ENCODE measurements at regions not wholly inside any gene's neighbourhood (a gene's known extent, or its start where the extent isn't known, plus 50 kb on each side); places are given as distances from the start of the nearest gene placed in this dataset.
A peak's percentile ranks its signal among the peaks of the same experiment; 100 is the strongest.

DNA sequence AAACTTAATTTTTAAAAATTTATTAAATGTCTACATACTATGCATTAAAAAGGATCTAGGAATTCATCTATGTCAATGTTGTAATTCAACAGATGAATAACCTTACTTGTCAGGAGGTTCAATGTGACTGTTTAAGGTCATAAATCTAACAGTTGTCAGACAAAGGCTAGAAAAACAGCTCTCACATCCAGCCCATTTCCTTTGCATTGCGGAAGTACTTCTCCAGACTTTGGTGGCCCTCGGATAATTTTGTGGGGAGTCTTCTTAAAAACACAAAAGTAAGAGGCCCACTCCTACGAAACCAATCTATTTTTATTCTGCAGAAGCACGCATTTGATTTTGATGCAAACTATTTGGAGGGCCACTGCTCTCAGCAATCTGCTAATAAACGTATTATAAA, 122.6 kb upstream of the CHRM3 start:
- DNase-seq (ENCODE audit: low spot score): no peak

DNA sequence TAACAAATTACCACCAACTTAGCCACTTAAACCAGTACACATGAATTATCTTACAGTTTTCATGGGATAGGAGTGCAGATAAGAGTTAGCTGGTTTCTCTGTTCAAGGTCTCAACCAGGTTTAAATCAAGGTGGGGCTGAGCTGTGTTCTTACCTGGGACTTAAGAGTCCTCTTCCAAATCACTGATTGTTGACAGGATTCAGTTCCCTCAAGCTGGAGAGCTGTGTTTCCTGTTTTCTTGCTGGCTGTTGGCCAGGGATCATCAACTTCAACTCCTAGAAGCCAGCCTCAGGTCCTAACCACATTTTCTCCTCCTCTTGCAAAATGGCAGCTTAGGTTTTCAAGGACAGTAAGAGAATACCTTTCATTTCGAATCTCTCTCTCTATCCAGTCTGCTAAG, 123.8 kb upstream of the CHRM3 start:
- no peak for DNase-seq (ENCODE audit: low spot score)

- DNase-seq (ENCODE audit: low spot score): no peak
Measured at GRCh38 chr1:239261521-239261920, 124.8 kb upstream of the CHRM3 start.

GRCh38 chr1:239260842-239261241, 125.5 kb upstream of the CHRM3 start:
- DNase-seq (ENCODE audit: low spot score): no peak

DNA sequence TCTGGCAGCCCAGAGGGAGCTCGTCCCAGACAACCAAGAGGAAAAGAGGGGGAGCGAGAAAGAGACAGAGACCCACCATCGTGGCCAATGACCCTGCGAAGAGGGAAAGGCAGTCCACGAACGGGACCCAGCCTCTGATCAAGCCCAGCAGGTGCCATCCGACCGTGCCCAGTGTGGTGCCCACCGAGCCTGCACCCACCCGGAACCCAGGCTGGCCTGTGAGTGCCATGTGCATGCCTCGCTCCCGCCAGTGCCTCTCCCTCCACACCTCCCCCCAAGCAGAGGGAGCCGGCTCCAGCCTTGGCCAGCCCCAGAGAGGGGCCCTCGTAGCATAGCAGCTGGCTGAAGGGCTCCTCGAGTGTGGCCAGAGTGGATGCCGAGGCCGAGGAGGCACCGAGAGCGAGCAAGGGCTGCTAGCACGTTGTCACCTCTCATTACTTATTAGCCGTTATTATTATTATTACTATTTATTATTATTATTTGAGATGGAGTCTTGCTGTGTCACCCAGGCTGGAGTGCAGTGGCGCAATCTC, 130.7 kb upstream of the CHRM3 start:
- no peak for DNase-seq (ENCODE audit: low spot score)

DNA sequence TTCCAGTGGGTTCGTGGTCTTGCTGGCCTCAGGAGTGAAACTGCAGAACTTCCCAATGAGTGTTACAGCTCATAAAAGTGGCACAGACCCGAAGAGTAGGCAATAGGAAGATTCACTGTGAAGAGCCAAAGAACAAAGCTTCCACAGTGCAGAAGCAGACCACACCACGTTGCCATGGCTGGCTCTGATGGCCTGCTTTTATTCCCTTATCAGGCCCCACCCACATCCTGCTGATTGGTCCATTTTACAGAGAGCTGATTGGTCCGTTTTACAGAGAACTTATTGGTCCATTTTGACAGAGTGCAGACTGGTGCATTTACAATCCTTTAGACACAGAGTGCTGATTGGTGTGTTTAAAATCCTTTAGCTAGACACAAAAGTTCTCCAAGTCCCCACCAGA, 131.4 kb upstream of the CHRM3 start:
- DNase-seq (ENCODE audit: low spot score): no peak

- peak; percentile 31 for DNase-seq (ENCODE audit: low spot score)
Measured at GRCh38 chr1:239253032-239253431, 133.3 kb upstream of the CHRM3 start.

DNA sequence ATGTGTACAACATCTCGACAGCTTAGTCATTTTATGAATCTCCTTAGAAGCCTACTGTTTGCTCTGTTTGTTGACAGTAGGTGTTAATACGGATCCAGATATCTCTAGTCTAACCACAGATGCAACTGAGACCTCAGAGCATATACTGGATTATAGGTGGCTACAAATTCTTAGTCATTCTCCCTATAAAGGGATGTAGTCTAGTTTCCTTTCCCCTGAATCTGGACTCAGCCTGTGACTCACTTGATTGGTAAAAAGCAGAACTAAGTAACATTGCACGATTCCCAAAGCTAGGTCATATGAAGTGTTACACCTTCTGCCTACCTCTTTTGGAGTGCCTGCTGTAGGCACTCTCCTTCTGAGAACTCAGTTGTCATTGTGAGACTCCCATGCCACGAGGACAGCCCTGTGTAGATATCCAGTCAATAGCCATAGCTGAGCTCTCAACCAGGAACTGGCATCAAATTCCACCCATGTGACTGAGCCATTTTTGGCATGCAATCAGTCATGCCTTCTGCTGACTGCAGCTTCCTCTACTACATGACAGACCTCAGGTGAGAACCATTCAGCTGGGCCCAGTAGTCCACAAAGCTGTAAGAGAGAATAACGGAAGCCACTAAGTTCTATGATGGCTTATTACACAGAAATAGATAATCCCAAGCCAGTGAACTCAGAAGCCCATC, 135.9 kb upstream of the CHRM3 start:
- DNase-seq (ENCODE audit: low spot score): peak; percentile 16

DNA sequence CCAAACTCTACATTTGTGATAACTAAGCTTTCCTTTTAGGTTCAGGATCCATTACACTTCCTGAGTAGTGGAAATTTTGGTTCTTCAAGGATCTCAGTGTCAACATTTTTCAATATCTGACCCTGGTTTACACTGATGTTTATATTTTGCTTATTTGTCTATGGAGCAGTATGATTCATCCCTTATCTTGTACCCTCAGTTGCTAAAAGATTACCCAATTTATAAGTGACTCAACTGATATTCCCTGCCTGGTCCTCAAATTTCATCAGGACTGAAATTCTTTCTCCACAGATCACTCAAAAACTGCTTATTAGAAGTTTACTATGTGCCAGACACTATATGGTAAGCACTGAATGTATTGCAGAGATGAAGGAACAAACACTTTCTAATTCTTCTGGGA, 139.1 kb upstream of the CHRM3 start:
- peak; percentile 19 for DNase-seq (ENCODE audit: low spot score)

- DNase-seq (ENCODE audit: low spot score): no peak
Measured at GRCh38 chr1:239244084-239244483, 142.3 kb upstream of the CHRM3 start.

DNA sequence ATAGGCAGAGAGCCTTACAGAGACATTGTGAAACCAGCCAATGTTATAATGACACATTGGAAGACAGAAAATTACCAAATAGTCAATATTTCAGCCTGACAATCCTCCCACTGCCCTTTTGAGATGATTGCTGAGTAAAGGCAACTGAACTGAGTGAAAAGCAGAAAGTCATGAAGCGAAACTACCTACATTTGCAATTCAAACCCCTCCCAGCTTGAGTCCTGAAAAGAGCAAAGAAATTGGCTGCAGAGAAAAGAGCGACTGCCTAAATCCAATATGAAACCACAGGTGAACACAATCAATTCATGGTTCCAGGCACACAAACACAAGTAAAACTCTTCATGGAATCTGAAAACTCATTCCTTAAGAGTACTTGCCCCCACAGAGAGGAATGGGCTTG, 143.4 kb upstream of the CHRM3 start:
- no peak for DNase-seq (ENCODE audit: low spot score)

DNA sequence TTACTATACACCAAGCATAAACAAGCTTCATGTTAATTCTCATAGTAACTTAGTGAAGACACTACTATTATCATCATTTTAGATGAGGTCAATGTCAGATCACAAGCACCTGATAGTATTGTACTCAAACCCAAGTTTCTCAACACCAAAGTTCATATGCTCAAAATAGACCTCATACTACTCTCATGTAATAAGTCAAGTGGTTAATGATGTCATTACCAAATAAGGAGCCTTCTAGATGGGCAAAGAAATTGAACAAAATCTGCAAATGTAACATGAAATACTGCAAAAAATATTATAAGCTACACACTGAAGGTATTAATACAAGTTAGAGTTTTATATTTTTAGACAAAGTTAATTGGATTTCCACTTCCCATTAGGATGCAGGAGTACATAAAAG, 144.0 kb upstream of the CHRM3 start:
- no peak for DNase-seq (ENCODE audit: low spot score)

GRCh38 chr1:239240736-239241135, 145.6 kb upstream of the CHRM3 start:
- no peak for DNase-seq (ENCODE audit: low spot score)

GRCh38 chr1:239239529-239239928, 146.8 kb upstream of the CHRM3 start:
- no peak for DNase-seq (ENCODE audit: low spot score)

- no peak for DNase-seq (ENCODE audit: low spot score)
Measured at GRCh38 chr1:239237912-239238311, 148.5 kb upstream of the CHRM3 start.

GRCh38 chr1:239233626-239234025, 152.7 kb upstream of the CHRM3 start:
- no peak for DNase-seq (ENCODE audit: low spot score)

DNA sequence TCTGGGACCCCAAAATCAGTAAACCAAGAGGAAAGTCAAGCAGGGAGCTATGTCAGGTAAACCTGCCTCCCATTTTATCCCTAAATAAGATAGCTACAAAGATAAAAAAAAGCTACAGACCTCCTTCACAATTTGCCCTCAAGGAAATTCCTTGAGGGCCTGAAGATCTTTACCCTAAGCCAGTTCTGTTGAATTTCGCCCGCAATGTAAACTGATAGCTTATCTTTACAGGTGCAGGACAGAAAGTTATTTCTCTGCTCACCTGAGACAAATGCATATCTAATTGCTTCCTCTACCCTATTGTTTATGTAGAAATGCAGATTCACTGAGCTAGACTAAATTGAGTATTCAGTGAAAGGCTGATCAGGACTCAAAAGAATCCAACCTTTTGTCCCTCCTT, 153.4 kb upstream of the CHRM3 start:
- DNase-seq (ENCODE audit: low spot score): no peak

GRCh38 chr1:239228451-239228850, 157.9 kb upstream of the CHRM3 start:
- no peak for DNase-seq (ENCODE audit: low spot score)

DNA sequence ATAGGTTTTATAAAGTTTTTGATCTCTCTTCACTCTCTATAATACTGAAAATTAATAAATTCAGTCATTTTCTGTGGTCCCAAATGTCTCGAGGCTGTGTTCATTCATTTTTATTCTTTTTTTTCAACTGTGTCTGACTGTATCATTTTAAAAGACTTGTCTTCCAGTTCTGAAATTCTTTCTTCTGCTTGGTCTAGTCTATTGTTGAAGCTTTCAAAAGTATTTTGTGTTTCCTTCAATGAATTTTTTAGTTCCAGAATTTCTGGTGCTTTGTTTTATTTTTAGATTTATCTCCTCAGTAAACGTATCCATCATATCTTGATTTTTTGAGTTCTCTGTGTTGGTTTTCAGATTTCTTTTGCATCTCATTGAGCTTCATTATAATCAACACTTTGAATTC, 161.0 kb upstream of the CHRM3 start:
- no peak for DNase-seq (ENCODE audit: low spot score)

DNA sequence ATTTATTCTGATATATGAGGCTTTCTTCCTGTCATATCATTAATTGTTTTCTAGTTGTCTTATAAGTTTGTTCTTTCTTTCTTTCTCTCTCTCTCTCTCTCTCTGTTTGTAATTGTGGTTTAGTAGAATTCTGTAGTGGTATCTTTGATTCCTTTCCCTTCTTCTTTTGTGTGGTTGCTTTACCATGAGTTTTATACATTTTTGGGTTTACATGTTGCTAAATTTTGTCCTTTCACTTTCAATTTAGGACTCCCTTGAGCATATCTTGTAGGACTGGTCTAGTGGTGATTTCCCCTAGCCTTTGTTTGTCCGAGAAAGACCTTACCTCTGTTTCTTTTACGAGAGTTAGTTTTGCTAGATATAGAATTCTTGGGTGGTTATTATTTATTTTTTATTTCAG, 162.3 kb upstream of the CHRM3 start:
- DNase-seq (ENCODE audit: low spot score): no peak

GRCh38 chr1:239222999-239223398, 163.4 kb upstream of the CHRM3 start:
- DNase-seq (ENCODE audit: low spot score): no peak

DNA sequence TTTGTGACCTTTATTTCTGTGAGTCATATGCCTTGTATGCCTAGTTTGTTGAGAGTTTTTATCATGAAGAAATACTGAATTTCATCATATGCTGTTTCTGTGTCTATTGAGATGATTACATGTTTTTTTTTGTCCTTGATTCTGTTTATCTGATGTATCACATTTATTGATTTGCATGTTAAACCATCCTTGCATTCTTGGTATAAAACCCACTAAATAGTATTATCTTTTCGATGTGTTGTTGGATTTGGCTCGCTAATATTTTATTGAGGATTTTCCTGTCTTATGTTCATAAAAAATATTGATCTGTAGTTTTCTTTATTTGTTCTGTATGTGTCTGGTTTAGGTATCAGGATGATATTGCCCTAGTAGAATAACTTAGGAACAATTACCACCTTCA, 164.7 kb upstream of the CHRM3 start:
- DNase-seq (ENCODE audit: low spot score): no peak

DNA sequence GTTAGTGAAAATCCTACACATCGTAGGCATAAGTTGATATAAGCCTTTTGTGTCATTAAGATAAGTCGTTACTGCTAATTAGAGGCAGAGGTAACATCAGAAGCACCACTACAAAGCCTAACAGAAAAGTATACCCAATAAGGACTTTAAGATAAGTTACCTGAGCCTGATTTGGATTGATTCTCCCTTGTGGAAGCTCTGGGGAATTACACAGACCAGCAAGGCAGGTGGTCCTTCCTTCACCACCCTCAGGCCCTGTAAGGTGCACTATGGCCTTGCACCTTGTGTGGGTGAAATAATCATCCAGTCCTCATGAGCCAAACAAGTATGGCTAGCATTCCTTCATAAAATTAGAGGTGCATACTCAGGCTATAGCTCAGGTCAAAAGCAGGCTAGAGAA, 166.7 kb upstream of the CHRM3 start:
- no peak for DNase-seq (ENCODE audit: low spot score)

GRCh38 chr1:239218301-239218700, 168.1 kb upstream of the CHRM3 start:
- no peak for DNase-seq (ENCODE audit: low spot score)
